NCI-H1436 treated with DMSO at 0.1 percent for 48 hours (cell line): ENCODE measurements at regions not wholly inside any gene's neighbourhood (a gene's known extent, or its start where the extent isn't known, plus 50 kb on each side); places are given as distances from the start of the nearest gene placed in this dataset.

Experiments
- DNase-seq: peaks from one replicate; lab custom pipeline; 2025; lab: John Stamatoyannopoulos, UW

DNA sequence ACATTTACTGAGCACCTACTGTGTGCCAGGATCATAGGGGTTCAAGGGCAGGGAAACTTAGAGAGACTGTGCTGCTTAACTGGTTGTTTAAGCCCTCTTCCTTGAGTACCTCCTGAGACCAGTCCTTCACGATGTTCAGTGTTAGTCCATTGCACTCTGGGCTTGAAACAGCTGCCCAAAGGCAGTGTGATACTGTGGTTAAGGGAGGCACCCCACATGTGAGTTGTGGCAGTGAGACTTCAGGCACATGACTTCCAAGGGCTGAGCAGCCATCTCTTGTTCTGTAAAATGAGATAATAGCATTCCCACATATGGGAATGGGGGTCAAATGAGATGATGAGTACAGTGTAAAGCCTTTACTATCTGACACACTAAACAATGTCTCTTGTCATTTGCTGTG, 75.1 kb downstream of the LINGO1 start:
- no peak for DNase-seq

- DNase-seq: no peak
These were observed 75.6 kb downstream of the LINGO1 start for GRCh38 chr15:77557144-77557543.

DNA sequence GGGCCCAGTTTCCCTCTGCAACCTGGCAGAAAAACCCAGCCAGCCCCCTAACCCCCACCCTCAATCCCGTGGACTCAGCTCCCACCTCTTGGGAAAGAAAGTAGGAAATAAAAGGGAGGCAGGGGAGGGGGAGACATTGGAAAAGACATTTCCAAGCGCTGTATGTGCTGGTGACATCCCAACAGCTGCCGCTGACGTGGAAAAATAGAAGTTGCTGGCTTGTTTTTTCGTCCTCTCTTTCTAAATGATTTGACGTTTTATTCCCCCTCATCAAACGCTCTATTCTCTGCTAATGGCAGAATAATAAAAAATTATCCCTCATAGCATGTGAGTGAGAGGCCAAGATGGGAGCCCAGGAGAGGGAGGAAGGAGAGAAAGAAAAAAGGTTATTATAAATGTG, 76.1 kb downstream of the LINGO1 start:
- DNase-seq: no peak

- DNase-seq: no peak
These were observed 77.5 kb downstream of the LINGO1 start for GRCh38 chr15:77555232-77555631.

GRCh38 chr15:77554306-77555080, 78.2 kb downstream of the LINGO1 start:
- DNase-seq: no peak

DNA sequence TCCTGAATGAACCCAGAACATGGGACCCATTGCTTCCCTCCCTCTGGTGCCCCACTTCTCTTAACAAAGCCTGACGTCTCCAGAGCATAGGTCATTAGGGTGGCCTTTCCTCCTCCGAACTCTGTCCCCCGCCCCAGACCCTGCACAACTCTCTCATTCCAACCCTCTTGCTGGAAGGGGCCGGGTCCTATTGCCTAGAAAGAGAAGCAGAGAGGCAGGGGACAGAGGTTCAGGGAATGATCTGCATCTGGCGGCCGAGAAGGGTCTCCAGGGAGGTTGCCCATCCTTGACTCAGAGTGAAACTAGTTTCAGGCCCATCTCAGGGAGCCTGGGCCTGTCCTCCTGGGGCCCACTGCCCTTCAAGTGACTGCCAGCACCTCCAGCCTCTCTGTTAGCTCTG, 79.0 kb downstream of the LINGO1 start:
- no peak for DNase-seq

DNA sequence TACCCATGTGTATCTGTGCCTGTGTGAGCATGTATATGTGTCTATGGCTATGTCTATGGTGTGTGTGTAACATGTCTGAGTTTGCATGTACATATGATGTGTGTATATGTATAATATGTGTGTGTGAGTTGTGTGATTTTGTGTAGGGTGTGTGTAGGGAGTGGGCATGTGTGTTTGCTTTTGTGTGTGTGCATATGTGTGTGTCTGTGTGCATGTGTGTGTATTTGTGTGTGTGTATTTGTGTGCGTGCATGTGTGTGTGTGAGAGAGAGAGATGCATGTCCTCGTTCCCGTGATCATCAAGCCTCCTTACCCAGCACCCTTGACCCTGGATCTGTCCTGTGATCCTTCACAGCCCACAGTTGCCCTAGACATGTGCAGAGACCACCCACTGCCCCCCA, 79.5 kb downstream of the LINGO1 start:
- no peak for DNase-seq

DNA sequence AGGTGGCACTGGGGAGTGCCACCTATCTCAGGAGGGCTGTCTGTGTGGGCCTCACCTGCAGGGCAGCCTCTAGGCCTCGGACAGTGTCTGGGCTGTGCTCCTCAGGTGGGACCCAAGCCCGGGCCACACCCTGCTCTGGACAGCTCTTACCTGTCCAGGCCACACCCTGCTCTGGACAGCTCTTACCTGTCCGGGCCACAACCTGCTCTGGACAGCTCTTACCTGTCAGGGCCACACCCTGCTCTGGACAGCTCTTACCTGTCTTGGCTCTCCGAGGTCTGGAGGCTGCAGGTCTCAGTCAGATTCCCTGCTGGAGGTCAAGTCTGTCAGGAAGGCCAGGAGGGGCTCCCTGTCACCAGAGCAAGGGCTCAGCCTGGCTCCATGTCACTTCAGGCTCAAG, 80.6 kb downstream of the LINGO1 start:
- DNase-seq: no peak

- no peak for DNase-seq
These were observed 82.1 kb downstream of the LINGO1 start for GRCh38 chr15:77550301-77551251.

- DNase-seq: no peak
These were observed 83.0 kb downstream of the LINGO1 start for GRCh38 chr15:77549576-77550288.

GRCh38 chr15:77548589-77549557, 83.8 kb downstream of the LINGO1 start:
- no peak for DNase-seq

- DNase-seq: no peak
These were observed 84.7 kb downstream of the LINGO1 start for GRCh38 chr15:77547801-77548588.

- DNase-seq: no peak
These were observed 85.8 kb downstream of the LINGO1 start for GRCh38 chr15:77546870-77547269.

GRCh38 chr15:77546050-77546501, 86.6 kb downstream of the LINGO1 start:
- no peak for DNase-seq

DNA sequence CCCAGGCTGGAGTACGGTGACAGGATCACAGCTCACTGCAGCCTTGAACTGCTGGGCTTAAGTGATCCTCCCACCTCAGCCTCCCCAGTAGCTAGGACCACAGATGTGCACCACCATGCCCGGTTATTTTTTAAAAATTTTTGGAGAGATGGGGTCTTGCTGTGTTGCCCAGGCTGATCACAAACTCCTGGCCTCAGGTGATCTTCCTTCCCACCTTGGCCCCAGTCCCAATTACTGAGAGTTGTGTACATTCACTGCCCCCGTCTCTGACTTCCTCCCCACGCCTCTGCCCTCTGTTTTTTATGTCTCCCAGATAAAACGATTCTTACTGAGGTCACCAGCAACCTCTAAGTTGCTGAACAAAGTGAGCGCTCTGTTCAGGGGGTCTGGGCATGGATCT, 87.7 kb downstream of the LINGO1 start:
- DNase-seq: no peak

GRCh38 chr15:77544162-77544561, 88.5 kb downstream of the LINGO1 start:
- DNase-seq: no peak

DNA sequence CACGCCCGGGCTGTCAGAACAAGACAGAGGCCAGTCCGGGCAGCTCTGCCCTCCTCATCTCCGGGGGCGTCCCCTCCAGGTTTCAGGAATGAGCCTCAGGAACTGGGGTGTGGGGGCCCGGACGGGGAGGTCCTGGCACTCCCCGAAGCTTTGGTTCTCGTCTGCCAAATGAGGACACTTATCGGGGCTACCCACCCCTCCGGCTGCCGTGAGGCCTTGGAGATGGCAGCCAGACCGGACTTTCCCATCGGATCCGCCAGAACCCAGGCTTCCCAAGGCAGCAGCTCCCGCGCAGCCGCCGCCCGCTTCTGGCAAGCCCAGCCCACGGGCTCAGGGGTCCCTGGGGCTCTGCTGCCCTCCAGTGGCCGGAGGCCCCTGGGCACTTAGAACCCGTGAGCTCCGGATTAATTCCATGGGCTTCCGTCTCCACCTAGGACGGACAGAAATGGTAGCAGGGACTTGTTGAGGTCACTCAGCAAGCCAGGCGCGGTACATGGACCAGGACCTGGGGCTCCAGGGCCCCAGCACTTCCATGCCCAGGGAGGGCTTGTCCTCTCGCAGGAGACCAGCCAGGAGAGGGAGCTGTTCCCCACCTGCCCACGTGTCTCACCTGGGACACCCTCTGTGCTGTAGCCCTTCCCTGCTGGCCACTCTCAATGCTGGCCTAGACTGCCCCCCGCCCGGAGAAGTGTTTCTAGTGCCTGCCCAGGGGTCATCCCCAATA, 89.4 kb downstream of the LINGO1 start:
- peak; percentile 26 for DNase-seq

- DNase-seq: no peak
These were observed 90.2 kb downstream of the LINGO1 start for GRCh38 chr15:77542491-77543001.

- no peak for DNase-seq
These were observed 91.1 kb downstream of the LINGO1 start for GRCh38 chr15:77541421-77542181.
